GM19463 (cell line): ENCODE measurements at regions not wholly inside any gene's neighbourhood (a gene's known extent, or its start where the extent isn't known, plus 50 kb on each side); places are given as distances from the start of the nearest gene placed in this dataset.

Source experiments
- ATAC-seq: cut with Tn5 transposase; IDR thresholded peaks from one replicate; pipeline ENCODE4 v1.9.1; 2021; ENCODE audit warnings: mild to moderate bottlenecking, moderate library complexity; ENCODE audit not compliant: unreplicated experiment

DNA sequence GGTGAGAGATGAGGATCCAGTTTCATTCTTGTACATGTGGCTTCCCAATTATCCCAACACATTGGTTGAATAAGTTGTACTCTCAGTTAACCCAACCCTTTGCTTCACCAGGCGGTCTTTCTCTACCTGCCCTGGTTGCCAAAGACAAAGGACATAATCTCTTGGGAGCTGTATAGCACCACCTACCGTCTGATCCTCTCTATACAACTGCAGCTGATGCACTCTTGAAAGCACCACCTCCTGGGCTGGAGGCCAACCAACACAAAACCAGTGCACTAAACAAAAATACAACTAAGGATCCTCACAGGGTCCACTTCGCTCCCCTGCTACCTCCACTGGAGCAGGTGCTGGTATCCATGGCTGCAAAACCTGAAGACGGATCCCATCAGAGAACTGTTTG is 473.6 kb upstream of the NRXN1 start:
- no peak for ATAC-seq

DNA sequence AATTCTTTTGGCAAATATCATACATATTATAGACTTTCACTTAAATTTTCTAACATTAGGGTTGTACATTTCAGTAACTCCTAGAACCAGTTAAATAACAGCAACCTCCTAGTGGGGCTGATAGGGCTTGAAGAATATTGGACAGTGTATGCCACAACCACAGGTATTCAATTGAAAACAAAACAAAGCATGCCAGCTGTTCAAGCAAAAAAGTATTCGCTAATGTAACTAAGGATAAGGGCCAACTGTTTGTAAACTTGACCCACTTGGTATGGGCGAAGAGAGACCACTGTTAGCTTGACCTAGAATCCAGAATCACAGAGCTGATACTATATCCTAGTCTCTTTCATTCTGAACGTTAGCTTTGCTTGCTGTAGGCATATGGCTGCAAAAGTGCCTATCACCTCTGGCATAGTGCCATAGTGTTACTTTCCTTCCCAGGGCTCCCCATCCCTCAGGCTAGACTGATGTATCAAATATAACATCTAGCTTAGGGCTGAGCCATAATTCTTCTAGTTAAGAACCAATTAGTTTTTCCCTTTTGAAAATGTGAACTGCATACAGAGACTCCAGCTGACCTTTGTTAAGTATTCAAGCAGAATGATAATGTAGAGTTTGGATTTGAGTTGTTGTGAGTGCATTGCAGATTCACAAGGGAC is 458.8 kb upstream of the NRXN1 start:
- no peak for ATAC-seq

DNA sequence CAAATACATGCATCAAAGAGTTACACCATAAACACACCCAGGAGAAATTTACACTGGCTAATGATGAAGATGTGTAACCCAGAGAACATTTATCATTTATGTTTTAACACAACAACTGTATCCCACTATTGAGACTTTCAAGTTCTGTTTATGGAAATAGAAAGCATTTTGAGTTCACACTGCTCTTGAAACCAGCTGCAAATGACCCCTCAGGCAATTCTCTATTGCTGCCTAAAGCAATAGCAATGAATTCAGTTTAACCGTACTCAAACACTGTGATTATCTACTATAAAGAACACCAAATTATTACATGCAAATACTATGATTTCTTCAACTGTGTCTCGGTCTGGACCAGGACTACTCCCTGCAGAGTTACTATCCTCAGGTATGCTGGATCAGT is 452.7 kb upstream of the NRXN1 start:
- no peak for ATAC-seq

DNA sequence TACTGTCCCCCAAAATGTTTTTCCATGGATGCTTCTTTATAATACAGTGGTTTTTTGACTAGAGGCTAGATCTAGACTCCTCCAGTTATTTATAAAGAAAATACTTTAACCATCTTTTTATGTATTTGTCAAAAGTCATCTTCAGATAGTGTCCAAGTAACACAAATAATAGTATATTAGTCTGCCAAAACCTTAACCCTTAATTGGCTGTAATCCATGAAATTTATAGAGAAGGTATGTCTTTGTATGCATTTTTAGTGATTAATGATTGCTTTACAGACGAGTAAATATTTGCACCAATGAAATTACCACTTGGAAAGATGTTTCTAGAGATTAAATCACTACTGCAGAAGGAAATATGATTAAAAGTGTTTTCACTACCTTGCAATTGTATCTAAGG is 451.8 kb upstream of the NRXN1 start:
- ATAC-seq, result no peak

DNA sequence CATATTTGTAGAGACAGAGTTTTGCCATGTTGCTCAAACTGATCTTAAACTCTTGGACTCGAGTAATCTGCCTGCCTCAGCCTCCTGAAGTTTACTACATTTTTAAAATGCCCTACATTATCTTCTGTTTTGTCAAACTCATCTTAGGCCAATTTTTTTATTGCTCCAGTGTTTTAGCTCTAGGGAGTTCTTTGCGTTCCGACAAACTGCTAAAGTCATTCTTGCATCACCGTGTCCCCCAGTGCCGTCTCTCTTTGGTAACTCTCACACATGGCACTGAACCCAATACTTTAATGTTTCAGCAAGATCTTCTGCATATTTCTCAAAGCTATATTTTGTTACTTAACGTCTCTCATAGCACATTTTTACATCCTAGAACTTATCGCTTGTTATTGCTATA is 440.9 kb upstream of the NRXN1 start:
- no peak for ATAC-seq

DNA sequence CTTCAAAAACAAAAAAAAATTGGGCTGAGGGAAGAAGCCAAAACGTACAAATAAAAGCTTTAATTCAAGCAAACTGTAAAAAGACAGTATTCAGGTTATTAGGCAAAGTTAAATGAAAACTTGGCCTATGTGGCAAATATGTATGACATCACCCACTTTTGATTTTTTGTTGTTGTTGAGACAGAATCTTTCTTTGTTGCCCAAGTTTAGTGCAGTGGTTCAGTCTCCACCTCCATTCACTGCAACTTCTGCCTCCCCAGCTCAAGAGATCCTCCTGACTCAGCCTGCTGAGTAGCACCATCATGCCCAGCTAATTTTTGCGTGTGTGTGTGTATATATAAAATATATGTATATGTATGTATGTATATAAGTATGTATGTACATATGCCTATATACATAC is 440.4 kb upstream of the NRXN1 start:
- ATAC-seq, result no peak

DNA sequence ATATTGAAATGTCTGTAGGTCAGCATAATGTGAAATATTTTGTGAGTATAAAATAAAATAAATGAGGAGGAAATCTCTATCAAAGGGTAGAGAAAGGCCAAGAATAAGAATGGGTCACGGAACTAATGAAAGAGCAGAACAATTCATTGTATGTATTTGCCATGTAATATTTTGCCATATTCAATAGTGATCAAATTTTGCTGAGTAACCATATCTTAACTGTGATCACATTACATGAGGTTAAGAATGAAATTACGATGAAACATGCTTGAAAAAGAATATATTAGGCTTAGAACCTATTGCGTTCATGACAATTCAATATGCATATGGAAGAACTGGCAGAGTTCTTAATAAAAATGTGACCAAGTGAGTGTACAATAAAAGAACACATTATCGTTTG is 437.2 kb upstream of the NRXN1 start:
- ATAC-seq, result no peak

DNA sequence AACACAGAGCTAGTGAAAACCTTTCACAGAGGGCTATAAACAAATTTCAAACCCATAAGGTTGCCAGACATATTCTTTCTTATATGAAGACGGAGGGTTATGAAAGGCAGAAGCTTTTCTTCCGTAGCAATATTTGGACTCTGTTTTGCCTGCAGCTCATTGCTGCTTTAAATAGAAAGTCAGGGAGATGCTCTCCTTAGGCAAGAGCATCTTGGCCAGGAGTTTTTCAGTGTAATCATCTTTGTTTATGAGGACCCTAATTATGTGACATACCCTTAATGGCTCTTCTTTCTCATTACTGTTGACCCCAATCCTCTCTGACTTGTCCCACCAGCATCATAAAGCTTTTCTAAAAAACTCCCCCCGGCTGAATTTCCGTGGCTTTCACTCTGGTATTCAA is 433.4 kb upstream of the NRXN1 start:
- ATAC-seq, result no peak

DNA sequence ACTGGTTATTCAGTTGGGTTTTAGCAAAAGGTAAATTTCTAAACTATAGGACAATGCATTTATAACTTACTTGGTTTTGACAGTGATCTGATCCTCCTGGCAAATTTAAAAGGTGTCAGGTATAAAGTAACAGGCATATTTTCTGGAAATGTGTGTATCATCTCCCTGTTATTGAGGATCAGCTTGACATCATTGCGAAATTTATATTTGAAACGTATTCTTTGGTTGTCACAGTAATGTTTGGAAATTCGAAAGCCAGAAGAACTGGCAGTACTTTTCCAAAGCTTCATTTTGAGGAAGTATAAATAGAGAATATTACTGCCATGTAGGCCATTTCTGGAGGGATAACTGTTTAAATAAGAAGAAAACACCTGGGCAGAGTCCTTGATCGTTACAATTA is 422.2 kb upstream of the NRXN1 start:
- ATAC-seq, result no peak

DNA sequence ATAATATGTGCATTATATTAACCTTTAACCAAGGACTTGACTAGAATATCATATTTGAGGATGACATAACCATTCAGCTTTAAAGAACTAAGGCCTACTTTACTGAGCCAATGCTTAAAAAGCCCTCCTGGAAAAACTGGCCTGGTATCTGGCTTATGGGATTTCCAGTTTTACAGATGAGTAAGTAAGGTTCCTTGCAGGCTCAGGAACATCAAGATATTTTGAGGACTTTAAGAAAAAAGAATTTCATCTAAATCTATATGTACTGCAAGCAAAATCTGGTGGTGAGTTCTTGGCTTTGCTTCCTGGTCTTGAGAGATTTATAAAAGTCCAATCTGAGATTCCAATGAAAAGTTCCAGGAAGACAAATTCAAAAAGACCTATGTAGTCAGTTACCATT is 417.0 kb upstream of the NRXN1 start:
- ATAC-seq, result no peak

DNA sequence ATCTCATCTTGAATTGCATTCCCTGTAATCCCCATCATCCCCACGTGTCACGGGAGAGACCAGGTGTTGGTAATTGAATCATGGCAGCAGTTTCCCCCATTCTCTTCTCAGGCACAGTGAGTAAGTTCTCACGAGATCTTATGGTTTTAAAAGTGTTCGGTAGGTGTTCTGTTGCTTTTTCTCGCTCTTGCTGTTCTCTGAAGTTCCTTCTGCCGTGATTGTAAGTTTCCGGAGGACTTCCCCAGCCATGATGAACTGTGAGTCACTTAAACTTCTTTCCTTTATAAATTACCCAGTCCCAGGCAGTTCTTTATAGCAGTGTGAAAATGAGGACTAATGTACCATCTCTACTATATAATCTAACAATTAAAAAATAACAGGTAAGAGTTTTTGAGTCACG is 409.9 kb upstream of the NRXN1 start:
- no peak for ATAC-seq

DNA sequence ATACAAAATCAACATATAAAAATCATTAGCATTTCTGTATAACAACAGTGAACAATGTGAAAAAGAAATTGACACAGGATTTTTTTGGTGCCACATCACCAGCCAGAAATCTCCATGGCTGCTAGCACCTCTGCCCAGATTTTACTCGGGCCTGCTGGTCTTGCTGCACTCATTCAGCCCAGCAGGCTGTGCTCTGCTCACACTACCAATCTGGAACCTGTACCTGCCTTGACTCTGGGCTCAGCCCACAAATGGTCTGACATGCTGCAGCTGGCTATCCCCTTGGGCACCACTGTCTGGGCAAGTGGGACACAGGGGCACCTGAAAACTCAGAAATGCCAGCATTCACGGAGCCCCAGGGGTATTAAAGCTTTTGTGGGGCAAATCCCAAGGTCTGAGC is 392.5 kb upstream of the NRXN1 start:
- ATAC-seq, result no peak

DNA sequence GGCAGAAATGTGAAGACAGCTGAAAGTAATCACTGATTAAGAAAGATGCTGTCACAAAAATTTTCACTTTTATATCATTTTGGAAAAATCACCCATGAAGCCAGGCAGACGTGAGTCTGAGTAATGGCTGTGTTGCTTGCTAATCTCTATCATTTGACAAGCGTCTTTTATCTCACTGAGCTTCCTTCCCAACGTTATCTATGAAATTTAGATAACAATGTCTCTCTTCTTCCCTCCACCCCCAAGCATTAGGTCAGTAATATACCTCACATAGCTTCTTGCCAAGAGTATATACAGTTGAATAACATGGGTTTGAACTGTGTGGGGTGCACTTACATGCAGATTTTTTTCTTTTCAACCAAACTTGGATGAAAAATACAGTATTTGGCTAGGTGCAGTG is 388.6 kb upstream of the NRXN1 start:
- no peak for ATAC-seq

DNA sequence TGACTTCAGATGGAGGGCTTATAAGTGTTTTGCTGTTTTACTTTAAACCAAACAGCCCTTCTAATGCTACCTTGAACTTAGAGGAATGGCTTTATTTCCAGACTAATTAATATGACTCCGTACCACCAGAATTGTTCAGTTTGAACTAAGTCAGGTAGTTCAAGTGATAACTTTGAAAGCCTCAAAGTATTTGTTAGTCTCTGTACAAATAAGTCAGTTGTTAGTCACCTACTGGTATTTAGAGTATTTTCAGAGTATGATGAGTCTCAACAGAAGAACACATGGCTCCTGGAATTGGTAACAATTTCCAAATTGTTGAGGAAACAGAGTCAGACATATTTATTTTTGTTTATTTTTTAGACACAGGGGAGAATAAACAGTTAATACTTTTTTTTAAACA is 381.8 kb upstream of the NRXN1 start:
- no peak for ATAC-seq

DNA sequence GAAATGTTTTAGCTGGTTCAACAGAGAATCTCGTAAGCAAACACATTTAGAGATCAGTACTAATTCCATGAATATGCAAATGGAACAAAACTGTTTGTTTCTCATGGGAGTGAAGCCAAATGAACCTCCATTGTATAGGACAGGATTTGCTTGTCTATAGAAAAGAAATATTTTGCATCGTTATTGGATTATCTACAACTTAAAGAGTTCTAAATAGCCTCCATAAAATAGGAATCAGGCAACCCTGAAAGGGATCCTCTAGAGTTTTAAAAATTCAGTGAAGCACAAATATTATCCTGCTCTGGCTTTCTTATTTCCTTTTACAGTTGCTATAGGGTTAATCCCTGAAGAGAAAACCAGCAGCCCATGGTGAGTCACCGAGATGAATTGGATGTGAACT is 378.4 kb upstream of the NRXN1 start:
- ATAC-seq, result no peak

DNA sequence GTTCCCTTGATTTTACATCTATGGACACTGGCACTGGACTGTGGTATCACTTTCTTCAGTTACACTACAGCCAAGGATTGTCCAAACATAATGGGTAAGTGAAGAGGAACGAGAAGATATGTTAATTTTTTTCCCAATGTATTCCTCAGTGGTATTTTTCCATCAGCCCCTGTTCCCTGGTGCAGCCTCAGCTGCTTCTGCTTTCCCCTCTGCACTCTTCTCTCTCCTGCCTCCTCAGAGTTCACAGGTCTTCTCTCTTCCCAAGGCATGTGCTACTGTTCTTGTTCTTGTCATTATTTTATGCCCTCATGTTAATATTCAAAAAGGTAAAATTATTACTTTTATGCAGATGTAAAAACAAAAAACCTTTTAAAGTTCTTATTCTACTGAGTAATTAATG is 378.0 kb upstream of the NRXN1 start:
- ATAC-seq, result no peak

DNA sequence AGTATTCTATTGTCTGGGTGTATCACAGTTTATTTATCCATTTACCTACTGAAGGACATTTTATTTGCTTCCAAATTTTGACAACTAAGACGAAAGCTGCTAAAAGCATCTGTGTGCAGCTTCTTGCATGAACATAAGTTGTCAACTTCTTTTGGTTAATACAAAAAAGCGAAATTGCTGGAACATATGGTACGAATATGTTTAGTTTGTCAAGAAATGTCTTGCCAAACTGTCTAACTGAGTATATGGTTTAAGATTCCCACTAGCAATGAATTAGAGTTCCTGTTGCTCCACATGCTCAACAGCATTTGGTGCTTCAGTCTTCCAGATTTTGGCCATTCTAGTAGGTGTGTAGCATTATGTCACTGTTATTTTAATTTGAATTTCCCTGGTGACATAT is 372.3 kb upstream of the NRXN1 start:
- ATAC-seq, result no peak

DNA sequence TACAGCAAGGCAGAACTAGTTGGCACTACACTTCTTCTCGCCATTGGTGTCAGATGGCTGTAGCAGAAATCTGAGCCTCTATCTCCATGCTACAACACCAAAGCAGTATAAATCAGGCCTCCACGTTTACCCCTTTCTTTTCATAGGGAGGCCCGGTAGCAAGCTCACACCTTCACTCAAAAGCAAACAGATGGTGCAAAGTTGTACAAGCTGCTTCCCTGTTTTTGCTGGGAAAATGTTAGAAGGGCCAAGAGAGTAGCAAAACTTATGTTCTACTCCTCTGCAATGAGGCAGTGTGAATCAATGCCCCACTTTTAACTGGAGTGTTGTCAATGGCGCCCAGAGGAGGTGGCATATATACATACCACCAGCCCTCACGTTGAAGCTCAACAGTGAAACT is 369.6 kb upstream of the NRXN1 start:
- no peak for ATAC-seq

DNA sequence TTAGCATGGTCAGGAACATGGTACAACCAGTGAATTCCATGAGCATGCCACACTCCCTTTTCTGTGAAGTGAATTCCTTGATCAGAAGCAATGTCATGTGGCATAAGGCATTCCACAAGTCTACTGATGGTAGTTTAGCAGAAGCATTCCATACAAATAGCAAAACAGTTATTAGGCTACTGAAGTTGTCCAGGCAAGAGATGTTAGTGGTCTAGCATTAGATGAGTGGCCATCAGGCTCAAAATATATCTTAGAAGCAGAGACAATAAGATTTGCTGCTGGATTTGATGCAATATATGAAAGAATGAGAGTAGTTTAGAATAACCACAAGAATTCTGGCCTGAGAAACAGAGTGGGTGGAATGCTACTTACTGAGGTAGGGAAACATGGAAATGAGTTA is 355.3 kb upstream of the NRXN1 start:
- ATAC-seq, result no peak

DNA sequence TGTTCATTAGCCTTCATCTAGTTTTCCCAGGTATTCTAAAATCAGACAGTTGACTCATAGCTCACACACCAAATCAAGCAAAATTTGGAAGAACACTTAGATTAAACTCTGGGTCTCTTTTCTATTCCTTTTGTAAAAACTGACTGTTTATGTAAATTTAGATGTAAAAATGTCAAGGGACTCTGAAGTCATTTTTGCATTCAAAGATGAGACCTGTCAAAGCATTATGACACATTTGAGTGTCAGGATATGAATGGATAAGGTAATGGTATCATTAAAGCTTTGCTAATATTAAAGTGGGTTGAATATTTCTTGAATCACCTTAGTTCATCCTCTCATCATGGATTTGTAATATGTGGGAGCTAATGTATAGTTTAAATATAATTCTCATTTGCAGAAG is 348.1 kb upstream of the NRXN1 start:
- no peak for ATAC-seq

DNA sequence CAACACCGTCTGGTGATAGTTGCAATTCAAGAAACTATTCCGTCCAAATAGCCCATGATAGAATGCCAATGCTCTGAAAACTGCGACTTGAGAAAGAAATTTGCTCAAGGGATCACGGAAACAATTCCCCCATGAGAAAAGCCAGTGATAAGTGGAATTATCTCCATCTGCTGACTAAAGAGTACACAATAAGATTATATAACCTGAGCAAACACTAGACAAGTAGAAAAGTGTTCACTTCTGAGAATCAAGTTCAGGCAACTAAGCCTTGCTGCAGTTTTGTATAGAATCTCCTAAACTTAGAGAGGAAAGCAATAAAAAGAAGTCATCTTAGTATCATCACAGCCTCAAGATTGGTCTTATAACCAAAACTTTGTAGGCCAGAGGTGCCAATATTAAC is 336.3 kb upstream of the NRXN1 start:
- no peak for ATAC-seq

DNA sequence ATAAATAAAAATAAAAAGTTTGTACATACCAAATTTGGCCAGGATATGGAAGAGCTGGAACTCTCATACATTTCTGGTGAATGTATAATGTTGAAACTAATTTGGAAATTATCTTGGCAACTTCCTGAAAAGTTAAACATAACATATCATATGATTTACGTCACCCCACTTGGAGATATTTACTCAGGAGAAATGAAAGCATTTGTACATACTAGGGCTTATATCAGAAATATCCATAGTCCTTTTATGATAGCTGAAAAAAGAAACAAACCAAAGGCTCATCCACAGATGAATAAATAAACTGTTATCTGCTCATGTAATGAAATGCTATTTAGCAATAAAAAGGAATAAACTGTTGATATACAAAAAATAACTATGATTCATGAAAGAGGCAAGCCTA is 318.2 kb upstream of the NRXN1 start:
- ATAC-seq, result no peak

DNA sequence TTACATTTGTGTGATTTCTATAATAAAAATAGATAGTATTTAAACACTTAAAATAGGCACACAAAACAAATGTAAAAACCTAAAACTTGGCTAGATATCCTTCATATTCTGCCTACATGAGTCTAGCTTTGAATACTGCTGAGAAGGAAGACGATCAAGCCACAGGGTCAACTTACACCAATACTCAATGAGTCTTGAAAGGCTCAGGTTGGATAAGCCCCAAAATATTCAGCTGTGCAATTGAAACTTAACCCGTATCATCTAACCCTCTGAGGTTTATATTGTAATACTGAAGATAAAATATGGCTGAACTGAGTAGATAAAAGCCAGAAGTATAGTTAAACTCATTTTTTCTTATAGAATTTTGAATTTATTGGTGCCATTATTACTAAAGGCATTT is 313.0 kb upstream of the NRXN1 start:
- no peak for ATAC-seq
